Mammary epithelial cell (primary cell): ENCODE measurements at regions not wholly inside any gene's neighbourhood (a gene's known extent, or its start where the extent isn't known, plus 50 kb on each side); places are given as distances from the start of the nearest gene placed in this dataset.

Source experiments
- CTCF ChIP-seq, 2 donors: IDR thresholded peaks in 1 of 2; conservative IDR thresholded peaks in 1 of 2; 2 replicates each; pipeline ENCODE4 v1.5.1; 2011 to 2012; ENCODE audit warnings: inconsistent platforms in 2 of 2, low read length in 2 of 2, mild to moderate bottlenecking in 2 of 2, control low read depth in 1 of 2, low read depth in 1 of 2; ENCODE audit not compliant: insufficient read depth in 1 of 2; ENCODE audit errors: extremely low read depth in 1 of 2
- EZH2 ChIP-seq: IDR thresholded peaks from 2 replicates; pipeline ENCODE4 v1.6.1; 2012; ENCODE audit warnings: low read length, inconsistent platforms, borderline replicate concordance

- no peak for TF ChIP-seq CTCF (conservative IDR thresholded peaks at IDR 0.05 in 1 of 2, IDR thresholded peaks at IDR 0.05 in 1 of 2; ENCODE audit: extremely low read depth in 1 of 2, insufficient read depth in 1 of 2, low read depth in 1 of 2, low read length in 2 of 2)
- TF ChIP-seq EZH2 = no peak
These were observed 186.0 kb upstream of the AKR1E2 start for GRCh38 chr10:4639960-4640359.
